OCI-LY1 (cell line): ENCODE measurements at regions not wholly inside any gene's neighbourhood (a gene's known extent, or its start where the extent isn't known, plus 50 kb on each side); places are given as distances from the start of the nearest gene placed in this dataset.

ENCODE experiments used
- CTCF ChIP-seq: fragments of 200-600 bp; sonication (generic), shearing (Covaris generic); IDR thresholded peaks from 2 replicates; pipeline ENCODE4 v1.5.1; 2017; ENCODE audit warnings: mild to moderate bottlenecking, antibody characterized with exemption, low read length, moderate library complexity, mixed read lengths
- EZH2 ChIP-seq: fragments of 200-600 bp; sonication (generic), shearing (Covaris generic); IDR thresholded peaks from 2 replicates; pipeline ENCODE4 v1.8.0; 2017; ENCODE audit warnings: borderline replicate concordance, mixed run types, mild to moderate bottlenecking, antibody characterized with exemption, low read length, moderate library complexity, mixed read lengths

- TF ChIP-seq CTCF, result no peak
- no peak for TF ChIP-seq EZH2
These were observed 169.8 kb downstream of the CD47 start for GRCh38 chr3:107921038-107921437.
